GM18520 (cell line): ENCODE measurements at regions not wholly inside any gene's neighbourhood (a gene's known extent, or its start where the extent isn't known, plus 50 kb on each side); places are given as distances from the start of the nearest gene placed in this dataset.

Experiments
- ATAC-seq: cut with Tn5 transposase; IDR thresholded peaks from one replicate; pipeline ENCODE4 v1.9.1; 2021; ENCODE audit not compliant: unreplicated experiment

GRCh38 chr7:124515106-124515830, 250.3 kb downstream of the GPR37 start:
- ATAC-seq: no peak

- no peak for ATAC-seq
Observed at GRCh38 chr7:124514471-124514870, 251.1 kb downstream of the GPR37 start.

DNA sequence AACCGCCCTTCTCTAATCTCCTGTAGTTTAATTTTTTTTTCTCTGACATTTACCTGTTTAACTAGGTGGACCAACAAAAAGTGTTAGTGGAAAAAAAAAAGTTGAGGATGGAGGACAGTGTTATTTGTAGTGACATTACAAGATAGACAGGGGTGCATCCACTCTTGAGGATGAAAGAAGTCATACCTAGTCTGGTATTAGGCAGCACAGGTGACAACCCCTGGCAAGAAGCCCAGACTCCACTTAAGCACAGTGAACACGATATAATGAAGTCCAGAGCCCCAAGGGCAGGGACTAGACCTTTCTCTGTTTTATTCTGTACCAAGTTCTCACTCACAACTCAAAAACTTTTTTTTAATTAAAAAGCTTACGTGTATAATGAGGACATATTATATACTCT, 268.4 kb downstream of the GPR37 start:
- no peak for ATAC-seq

- ATAC-seq: no peak
Observed at GRCh38 chr7:124489925-124490324, 275.7 kb downstream of the GPR37 start.

- no peak for ATAC-seq
Observed at GRCh38 chr7:124489082-124489819, 276.3 kb downstream of the GPR37 start.

DNA sequence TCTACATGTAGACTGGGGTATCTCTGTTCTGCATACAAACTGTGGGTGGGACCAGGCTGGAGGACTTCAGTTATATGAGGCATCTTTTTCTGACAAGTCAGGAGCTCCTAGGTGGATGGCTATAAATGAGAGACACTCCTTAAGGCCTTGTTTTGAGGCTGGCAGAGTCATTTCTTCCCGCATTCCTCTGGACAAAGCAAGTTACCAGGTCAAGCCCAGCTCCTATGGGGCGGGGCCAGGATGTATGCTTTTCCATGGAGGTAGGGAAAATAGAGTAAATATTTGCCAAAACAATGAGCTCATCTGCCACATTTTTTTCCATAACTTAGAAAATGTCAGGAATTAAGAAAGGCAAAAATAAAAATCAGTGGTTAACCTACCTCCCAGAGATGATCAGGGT, 283.4 kb downstream of the GPR37 start:
- no peak for ATAC-seq

GRCh38 chr7:124480821-124481290, 284.7 kb downstream of the GPR37 start:
- ATAC-seq: no peak

- no peak for ATAC-seq
Observed at GRCh38 chr7:124480036-124480820, 285.4 kb downstream of the GPR37 start.

- ATAC-seq: no peak
Observed at GRCh38 chr7:124462249-124462648, 303.3 kb downstream of the GPR37 start.

GRCh38 chr7:124460555-124460954, 305.0 kb downstream of the GPR37 start:
- ATAC-seq: no peak

DNA sequence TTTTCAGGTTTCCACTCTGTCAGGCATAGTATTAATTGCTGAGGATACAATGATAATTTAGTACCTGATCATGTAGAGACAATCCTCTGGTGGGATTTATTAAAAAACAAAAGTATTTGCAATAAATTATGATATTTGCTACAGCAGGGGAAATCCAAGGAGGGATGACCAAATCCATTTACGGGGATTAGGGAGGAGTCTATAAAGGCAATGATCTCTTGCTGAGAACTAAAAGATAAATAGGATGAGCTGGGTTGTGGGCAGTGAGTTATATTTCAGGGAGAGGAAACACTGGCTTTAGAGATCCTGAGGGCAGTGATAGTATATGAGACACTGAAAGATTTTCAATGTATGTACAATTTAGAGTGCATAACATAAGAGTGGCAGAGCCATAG, 305.5 kb downstream of the GPR37 start:
- ATAC-seq: no peak

- ATAC-seq: no peak
Observed at GRCh38 chr7:124459101-124460055, 306.2 kb downstream of the GPR37 start.

DNA sequence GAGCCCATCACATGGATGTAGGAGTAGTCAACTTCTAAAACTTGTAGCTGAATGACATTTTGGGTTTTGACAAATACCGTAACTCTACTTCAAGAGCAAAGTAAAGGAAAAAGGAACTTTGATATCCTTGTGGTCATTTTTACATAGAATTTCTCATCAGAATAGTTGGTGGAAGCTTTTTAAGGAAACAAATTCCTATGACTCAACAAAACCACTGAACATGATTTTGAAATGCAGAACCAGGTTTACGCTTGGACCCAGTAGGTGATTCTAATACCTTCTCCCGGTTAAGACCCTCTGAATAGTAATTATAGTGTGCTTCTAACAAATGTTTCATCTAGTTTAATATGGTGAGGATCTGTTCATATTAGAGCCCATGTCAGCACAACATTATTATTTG, 307.8 kb downstream of the GPR37 start:
- ATAC-seq: no peak

DNA sequence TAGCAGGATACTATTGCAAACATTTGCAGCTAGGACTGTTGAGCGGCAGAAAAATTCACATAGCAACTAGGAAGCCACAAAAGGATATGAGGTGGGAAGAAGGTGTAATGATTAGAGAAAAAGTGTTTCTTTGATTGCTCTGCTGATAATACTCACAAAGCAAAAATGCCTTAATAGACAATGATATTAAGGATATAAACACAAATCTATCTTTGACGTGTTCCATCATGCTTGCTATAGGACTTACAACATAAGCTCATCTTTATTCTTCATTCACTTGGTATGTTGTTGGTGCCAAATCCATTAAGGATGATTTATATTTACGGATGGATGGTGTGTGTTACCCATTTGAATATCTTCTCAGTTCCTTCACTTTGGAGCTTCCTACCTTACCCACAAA, 309.3 kb downstream of the GPR37 start:
- no peak for ATAC-seq

GRCh38 chr7:124452186-124452585, 313.4 kb downstream of the GPR37 start:
- ATAC-seq: no peak

DNA sequence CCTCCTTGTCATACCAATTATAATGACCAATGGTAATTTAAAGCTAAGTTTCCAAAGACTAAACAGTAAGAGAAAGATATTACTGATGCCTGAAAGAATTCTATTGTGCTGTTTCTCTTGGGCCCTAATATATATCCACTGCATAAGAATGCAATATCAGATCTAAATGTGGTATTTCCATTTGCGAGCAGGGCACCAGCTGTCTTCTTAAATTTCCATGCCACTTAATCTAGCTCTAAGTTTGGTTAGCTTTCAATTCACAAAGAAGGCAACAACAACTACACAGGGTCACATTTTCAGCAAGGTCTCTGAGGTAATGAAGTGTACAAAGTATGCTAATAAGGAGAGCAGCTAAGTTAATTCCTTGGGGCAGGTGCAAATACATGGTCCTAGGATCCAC, 315.7 kb downstream of the GPR37 start:
- ATAC-seq: no peak

GRCh38 chr7:124444696-124445480, 320.7 kb downstream of the GPR37 start:
- ATAC-seq: no peak

DNA sequence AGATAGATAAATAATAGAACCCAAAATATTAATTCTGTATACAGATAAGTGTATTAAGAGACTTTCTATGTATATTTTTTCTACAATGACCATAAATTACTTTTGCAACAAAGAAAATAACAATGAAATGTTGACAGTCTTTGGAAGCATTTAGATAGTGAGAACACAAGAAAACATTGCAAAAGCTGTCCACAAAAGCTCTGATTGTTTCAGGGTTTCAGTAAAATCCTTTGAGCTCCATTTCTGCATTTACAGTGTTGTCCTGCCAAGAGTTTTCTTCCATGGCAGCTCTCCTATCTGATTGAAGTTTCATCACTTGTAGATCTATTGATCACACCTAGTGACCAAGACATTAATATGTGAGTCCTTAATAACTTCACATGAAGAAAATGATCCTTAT, 321.8 kb downstream of the GPR37 start:
- ATAC-seq: no peak

GRCh38 chr7:124440081-124440480, 325.5 kb downstream of the GPR37 start:
- no peak for ATAC-seq
